Keratinocyte (primary cell): ENCODE measurements at regions not wholly inside any gene's neighbourhood (a gene's known extent, or its start where the extent isn't known, plus 50 kb on each side); places are given as distances from the start of the nearest gene placed in this dataset.

ENCODE experiments used
- DNase-seq: peaks from one replicate; pipeline ENCODE4 v3.0.0-alpha.2; 2011; ENCODE audit warnings: low read depth, missing footprints, low spot score
- FAIRE-seq: peaks from 2 replicates; lab custom pipeline; 2011; peaks lifted over from hg19 to GRCh38; lab: Jason Lieb, UNC
- H2AFZ ChIP-seq: 2 replicates; pipeline ENCODE4 v1.6.0; 2012; ENCODE audit warnings: low read length, control low read depth, inconsistent platforms; ENCODE audit not compliant: control insufficient read depth
- H3K27ac ChIP-seq: 2 replicates; pipeline ENCODE4 v1.5.1; 2011; ENCODE audit warnings: low read length; ENCODE audit not compliant: control insufficient read depth, insufficient read depth
- H3K27me3 ChIP-seq: 3 replicates; pipeline ENCODE4 v1.6.0; 2011; ENCODE audit warnings: low read length; ENCODE audit not compliant: control insufficient read depth, insufficient read depth; ENCODE audit errors: extremely low read depth
- H3K36me3 ChIP-seq, 2 experiments: 2 replicates in 1 of 2; 3 replicates in 1 of 2; pipeline ENCODE4 v1.5.1; 2011; ENCODE audit warnings: low read length in 2 of 2, mild to moderate bottlenecking in 1 of 2; ENCODE audit not compliant: control insufficient read depth in 2 of 2, insufficient read depth in 2 of 2; ENCODE audit errors: extremely low read depth in 1 of 2
- H3K4me1 ChIP-seq: 3 replicates; pipeline ENCODE4 v1.5.1; 2011; ENCODE audit warnings: low read length; ENCODE audit not compliant: control insufficient read depth, insufficient read depth; ENCODE audit errors: extremely low read depth
- H3K4me2 ChIP-seq: 3 replicates; pipeline ENCODE4 v1.6.0; 2011; ENCODE audit warnings: low read depth, low read length; ENCODE audit not compliant: control insufficient read depth, insufficient read depth; ENCODE audit errors: extremely low read depth
- H3K4me3 ChIP-seq, 3 experiments: fragments of 200-600 bp in 1 of 3; sonication (generic) in 1 of 3; 2 replicates in 2 of 3; 3 replicates in 1 of 3; pipeline ENCODE4 v1.5.1; 2011 to 2016; ENCODE audit warnings: low read length in 3 of 3, mild to moderate bottlenecking in 3 of 3, control low read depth in 2 of 3, inconsistent platforms in 1 of 3, low read depth in 1 of 3, mixed read lengths in 1 of 3, mixed run types in 1 of 3, moderate library complexity in 1 of 3; ENCODE audit not compliant: control insufficient read depth in 2 of 3, insufficient read depth in 2 of 3; ENCODE audit errors: extremely low read depth in 1 of 3
- H3K79me2 ChIP-seq: 2 replicates; pipeline ENCODE4 v1.6.0; 2012; ENCODE audit warnings: low read length; ENCODE audit not compliant: control insufficient read depth, insufficient read depth
- H3K9ac ChIP-seq: 3 replicates; pipeline ENCODE4 v1.6.0; 2011; ENCODE audit warnings: low read length; ENCODE audit not compliant: control insufficient read depth, insufficient read depth; ENCODE audit errors: extremely low read depth
- H3K9me1 ChIP-seq: 3 replicates; pipeline ENCODE4 v1.6.0; 2011; ENCODE audit warnings: low read length; ENCODE audit not compliant: control insufficient read depth, insufficient read depth; ENCODE audit errors: extremely low read depth
- H3K9me3 ChIP-seq: 2 replicates; pipeline ENCODE4 v1.5.1; 2012; ENCODE audit warnings: low read depth, low read length; ENCODE audit not compliant: control insufficient read depth
- H4K20me1 ChIP-seq: 3 replicates; pipeline ENCODE4 v1.6.0; 2011; ENCODE audit warnings: low read length; ENCODE audit not compliant: control insufficient read depth, insufficient read depth; ENCODE audit errors: extremely low read depth
- CTCF ChIP-seq, 3 experiments: IDR thresholded peaks in 1 of 3; conservative IDR thresholded peaks in 1 of 3; optimal IDR thresholded peaks in 1 of 3; 2 replicates in 2 of 3; 3 replicates in 1 of 3; pipeline versions ENCODE3 to v1.5.1; 2011; ENCODE audit warnings: low read length in 3 of 3, mild to moderate bottlenecking in 3 of 3, moderate library complexity in 2 of 3, control low read depth in 1 of 3, inconsistent platforms in 1 of 3; ENCODE audit not compliant: insufficient read depth in 2 of 3; ENCODE audit errors: extremely low read depth in 1 of 3
- EZH2 ChIP-seq: IDR thresholded peaks from one replicate; pipeline ENCODE4 v1.6.1; 2012; ENCODE audit warnings: inconsistent platforms, mild to moderate bottlenecking, low read length, moderate library complexity
- dilution Hi-C: fragments of 300-500 bp; cut with MboI; formaldehyde crosslinking; loops from one replicate; pipeline ENCODE4 v1.7.0; 2020; ENCODE audit warnings: low sequenced_read_pairs; ENCODE audit not compliant: extremely low pct_ligation_motif_present

GRCh38 chr9:86685556-86685955, 261.8 kb downstream of the GAS1 start:
- H3K27me3 ChIP-seq: no peaks in the 10 kb centered on the region
- no peak for FAIRE-seq
- no peaks in the 10 kb centered on the region for H4K20me1 ChIP-seq
- H3K4me2 ChIP-seq: no peak overlapping the region
- no peaks in the 10 kb centered on the region for H3K9me1 ChIP-seq
- no peak for TF ChIP-seq CTCF (optimal IDR thresholded peaks at IDR 0.05 in 1 of 3, IDR thresholded peaks at IDR 0.05 in 1 of 3, conservative IDR thresholded peaks at IDR 0.05 in 1 of 3; ENCODE audit: extremely low read depth in 1 of 3, insufficient read depth in 2 of 3, low read length in 3 of 3)
- no peak for TF ChIP-seq EZH2
- no peaks in the 10 kb centered on the region for H3K4me1 ChIP-seq
- H3K4me3 ChIP-seq: no peak overlapping the region
- no peaks in the 10 kb centered on the region for H3K79me2 ChIP-seq
- no peak overlapping the region for H2AFZ ChIP-seq
- H3K9me3 ChIP-seq: no peaks in the 10 kb centered on the region
- dilution Hi-C loops: no loop called here
- H3K27ac ChIP-seq: no peak overlapping the region
- H3K36me3 ChIP-seq: no peaks in the 10 kb centered on the region
- H3K9ac ChIP-seq: no peak overlapping the region
- no peak for DNase-seq

- Histone ChIP-seq H3K36me3 (no peaks in the 10 kb centered on the region), H4K20me1 (no peaks in the 10 kb centered on the region), H3K79me2 (no peaks in the 10 kb centered on the region), H3K9ac (no peak overlapping the region), H3K9me3 (no peaks in the 10 kb centered on the region), H3K4me2 (no peak overlapping the region), H3K27ac (no peak overlapping the region), H3K4me1 (no peaks in the 10 kb centered on the region), H3K27me3 (no peaks in the 10 kb centered on the region), H2AFZ (no peak overlapping the region), H3K9me1 (no peaks in the 10 kb centered on the region), H3K4me3 (no peak overlapping the region)
- no peak for DNase-seq
- FAIRE-seq: no peak
- dilution Hi-C loops: no loop called here
- no peak for TF ChIP-seq CTCF (optimal IDR thresholded peaks at IDR 0.05 in 1 of 3, IDR thresholded peaks at IDR 0.05 in 1 of 3, conservative IDR thresholded peaks at IDR 0.05 in 1 of 3; ENCODE audit: extremely low read depth in 1 of 3, insufficient read depth in 2 of 3, low read length in 3 of 3)
- TF ChIP-seq EZH2: no peak
Measured at GRCh38 chr9:86684148-86684547, 263.2 kb downstream of the GAS1 start.
